NCI-H226 (cell line): ENCODE measurements at regions not wholly inside any gene's neighbourhood (a gene's known extent, or its start where the extent isn't known, plus 50 kb on each side); places are given as distances from the start of the nearest gene placed in this dataset.
"Not testable (repeated sequence)": the region's sequence is repeated elsewhere in the genome, so short reads cannot be mapped to it uniquely, and the experiment has no call there.

ENCODE experiments used
- DNase-seq: peaks from one replicate; pipeline ENCODE4 v3.0.0-alpha.2; 2015

- DNase-seq, result no peak
Measured at GRCh38 chr2:182477774-182478173, 50.9 kb upstream of the PDE1A start.

GRCh38 chr2:182481676-182482075, 54.8 kb upstream of the PDE1A start:
- no peak for DNase-seq

DNA sequence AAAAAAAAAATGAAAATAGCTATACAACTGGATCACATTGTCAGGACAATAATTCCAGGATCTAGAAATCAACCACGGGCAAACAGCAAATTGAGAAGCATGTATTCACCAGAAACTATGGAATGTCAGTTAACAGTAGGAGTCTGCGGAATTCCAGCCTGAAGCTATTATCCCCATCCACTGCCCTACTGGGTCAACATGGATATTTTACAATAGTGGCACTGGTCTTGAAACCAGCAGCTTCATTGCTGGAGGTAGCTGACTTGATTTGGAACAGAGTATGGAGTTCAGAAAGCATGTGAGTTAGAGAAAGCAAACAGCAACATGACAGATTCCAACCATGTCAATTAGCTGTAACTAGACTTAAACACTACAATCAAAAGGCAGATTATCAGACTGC, 55.7 kb upstream of the PDE1A start:
- DNase-seq, result no peak

DNA sequence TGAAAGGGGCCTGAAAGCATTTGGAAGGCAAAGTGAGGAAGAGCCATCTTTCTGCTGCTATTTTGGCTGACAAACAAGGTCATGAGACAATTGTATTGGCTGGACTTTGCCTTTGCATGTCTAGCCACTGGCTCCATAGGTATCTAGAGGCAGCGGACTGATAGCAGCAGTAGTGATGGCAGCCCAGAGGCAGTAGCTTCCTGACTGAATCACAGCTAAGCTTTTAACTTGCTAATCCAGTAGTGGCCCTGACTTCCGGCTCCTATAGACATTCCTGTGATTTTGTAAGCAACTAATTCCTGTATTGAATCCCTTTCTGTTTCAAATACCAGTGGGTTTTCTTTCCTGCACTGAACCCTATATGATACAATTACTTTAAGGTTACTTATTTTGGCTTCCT, 69.8 kb upstream of the PDE1A start:
- DNase-seq, result no peak

DNA sequence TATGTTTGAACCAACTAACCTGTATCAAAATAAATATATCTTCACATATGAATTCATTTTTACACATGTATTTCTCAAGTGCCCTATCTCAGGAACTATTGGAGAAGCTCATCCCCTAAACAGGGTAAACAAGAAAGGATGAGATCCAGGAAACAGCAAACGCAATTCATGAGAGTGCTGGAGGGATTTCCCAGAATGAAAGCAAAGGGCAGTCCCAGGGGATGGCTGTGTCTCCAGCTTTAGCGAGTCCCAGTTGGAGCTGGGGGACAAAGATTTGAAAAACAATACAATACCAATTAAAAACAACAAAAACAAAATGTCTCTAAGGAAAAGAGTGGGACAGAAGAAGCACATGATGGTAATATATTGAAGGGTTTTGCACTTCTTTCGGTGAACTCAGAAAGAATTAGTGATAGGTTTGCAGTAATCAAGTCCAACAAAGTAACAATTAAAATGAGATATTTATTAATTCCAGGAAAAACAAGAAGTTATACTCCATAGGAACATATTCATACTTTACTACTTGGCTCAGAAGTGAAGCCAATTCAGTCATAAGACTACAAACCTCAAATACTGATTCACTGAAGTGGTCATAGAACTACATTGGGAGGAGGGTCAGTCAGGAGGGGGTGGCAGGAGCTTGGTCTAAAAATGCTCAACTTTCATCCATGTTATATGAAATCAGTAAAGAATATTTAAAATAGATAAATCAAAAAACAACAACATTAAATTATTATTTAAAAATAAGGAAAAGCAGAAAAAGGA, 73.1 kb upstream of the PDE1A start:
- DNase-seq, result no peak

GRCh38 chr2:182503886-182504285, 77.0 kb upstream of the PDE1A start:
- peak; percentile 35 for DNase-seq

GRCh38 chr2:182504903-182505302, 78.1 kb upstream of the PDE1A start:
- peak; percentile 95 for DNase-seq

DNA sequence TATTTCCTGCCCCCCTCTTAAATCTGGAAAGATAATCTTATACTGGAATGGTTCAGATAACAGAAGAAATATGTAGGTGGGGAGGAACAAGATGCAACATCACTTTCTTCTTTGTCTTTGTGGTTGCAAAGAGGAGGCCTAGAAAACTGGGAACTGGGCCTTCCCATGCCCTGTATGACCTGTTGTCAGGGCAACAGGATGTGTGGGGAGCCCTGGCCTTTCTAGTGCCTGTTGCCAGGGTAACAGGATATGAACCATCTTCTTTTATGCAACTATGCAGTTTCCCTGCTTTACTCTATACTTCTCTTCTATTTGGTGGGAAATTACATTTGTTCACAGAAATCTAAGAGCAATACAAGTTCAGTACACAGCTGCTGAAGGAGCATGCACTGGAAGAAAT, 79.8 kb upstream of the PDE1A start:
- peak; percentile 98 for DNase-seq

- DNase-seq, result not testable (repeated sequence)
Measured at GRCh38 chr2:182508583-182508982, 81.7 kb upstream of the PDE1A start.

DNA sequence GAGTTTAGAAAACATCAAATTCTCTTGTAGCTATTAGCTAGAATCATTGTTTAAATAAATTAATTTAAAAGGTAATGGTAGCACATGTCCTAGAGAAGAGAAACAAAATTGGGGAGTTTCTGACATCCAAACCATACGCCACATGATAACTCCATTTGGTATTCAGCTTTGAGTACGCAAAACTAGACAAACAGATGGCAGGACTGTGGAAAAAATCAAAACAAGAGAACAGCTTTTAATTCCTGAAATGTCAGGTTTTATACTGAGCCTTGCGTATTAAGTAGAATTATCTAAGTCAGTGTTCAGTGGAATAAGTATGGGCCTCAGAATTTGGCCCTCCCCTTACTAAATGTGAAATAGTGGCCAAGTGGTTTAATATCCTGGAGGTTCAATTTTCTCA, 82.4 kb upstream of the PDE1A start:
- no peak for DNase-seq

GRCh38 chr2:182521453-182522404, 94.9 kb upstream of the PDE1A start:
- no peak for DNase-seq

DNA sequence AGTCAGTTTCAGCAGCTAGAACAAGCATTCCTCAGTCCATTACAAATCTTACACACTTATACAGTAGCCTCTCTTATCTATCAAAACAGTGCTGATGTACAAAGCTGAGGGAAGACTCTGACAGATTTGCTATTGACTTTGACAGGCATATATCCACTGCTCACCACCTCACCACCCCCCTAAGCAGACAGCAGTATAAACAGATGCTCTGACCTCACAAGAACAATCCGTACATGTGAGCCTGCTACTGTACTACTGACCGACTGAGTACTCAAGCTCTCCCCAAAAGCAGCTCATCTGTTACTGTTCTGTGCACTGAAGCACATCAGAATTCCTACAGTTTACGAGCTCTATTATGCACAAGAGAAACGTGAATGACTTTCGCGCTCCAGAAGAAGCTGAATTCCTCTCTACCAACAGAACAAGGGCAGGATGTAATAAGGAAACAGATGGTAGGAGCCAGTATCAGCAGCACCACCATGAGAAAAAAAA, 95.6 kb upstream of the PDE1A start:
- DNase-seq, result no peak

DNA sequence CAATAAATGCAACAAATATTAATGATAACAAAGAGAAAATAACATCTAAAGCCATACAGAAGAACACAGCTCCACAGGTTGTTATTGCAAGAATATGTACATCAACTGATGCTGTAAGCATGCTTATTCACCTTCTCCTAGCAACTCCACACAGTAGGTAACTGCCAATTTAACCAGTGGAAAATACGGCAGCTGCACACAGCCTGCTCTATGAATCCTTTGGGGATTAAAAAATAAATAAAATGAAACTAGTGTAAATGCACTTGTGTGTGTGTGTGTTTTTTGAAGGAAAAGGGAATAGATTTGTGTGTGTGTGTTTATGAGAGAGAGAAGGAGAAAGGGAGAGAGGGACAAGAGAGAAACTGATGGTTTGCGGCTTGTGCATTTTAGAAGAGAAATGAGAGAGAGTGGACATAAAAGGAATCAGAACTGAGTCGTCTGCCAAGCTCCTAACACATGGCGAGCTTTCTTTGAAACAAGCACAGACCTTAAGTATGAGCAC, 96.2 kb upstream of the PDE1A start:
- no peak for DNase-seq

DNA sequence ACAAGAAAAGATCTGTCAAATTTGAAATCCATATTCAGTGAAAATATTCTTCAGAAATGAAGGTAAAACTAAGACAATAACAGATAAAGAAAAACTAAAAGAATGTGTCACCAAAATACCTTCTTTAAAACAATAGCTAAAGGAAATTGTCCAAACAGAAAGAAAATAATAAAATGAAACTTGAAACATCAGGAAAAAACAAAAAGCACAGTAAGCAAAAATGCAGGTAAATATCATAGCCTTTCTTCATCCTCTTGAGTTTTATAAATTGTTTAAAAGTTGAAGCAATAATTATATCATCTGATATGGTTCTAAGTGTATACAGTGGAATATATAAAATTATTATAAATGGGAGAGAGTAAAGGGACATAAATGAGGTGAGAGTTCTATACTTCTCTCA, 103.8 kb upstream of the PDE1A start:
- no peak for DNase-seq

GRCh38 chr2:182540252-182540651, 113.4 kb upstream of the PDE1A start:
- DNase-seq, result no peak

DNA sequence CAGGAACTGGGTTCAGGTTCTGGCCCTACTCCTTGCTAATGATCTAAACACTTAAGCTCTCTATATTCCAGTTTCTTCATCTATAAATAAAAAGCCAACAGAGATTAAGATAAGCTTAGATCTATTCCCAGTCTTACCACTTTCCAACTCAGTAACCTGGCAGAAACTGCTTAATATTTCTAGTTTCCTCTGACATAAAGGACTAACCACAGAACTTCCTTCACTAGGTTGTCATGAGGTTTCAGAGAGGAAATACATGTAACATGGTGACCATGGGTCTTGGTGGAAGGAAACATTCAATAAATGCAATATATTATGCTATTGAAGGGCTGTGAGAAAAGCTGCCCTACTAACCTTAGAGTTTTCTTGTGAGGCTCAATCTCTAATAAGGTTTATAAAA, 114.4 kb upstream of the PDE1A start:
- no peak for DNase-seq

GRCh38 chr2:182542501-182543258, 115.8 kb upstream of the PDE1A start:
- no peak for DNase-seq

- DNase-seq, result no peak
Measured at GRCh38 chr2:182543741-182544525, 117.1 kb upstream of the PDE1A start.

DNA sequence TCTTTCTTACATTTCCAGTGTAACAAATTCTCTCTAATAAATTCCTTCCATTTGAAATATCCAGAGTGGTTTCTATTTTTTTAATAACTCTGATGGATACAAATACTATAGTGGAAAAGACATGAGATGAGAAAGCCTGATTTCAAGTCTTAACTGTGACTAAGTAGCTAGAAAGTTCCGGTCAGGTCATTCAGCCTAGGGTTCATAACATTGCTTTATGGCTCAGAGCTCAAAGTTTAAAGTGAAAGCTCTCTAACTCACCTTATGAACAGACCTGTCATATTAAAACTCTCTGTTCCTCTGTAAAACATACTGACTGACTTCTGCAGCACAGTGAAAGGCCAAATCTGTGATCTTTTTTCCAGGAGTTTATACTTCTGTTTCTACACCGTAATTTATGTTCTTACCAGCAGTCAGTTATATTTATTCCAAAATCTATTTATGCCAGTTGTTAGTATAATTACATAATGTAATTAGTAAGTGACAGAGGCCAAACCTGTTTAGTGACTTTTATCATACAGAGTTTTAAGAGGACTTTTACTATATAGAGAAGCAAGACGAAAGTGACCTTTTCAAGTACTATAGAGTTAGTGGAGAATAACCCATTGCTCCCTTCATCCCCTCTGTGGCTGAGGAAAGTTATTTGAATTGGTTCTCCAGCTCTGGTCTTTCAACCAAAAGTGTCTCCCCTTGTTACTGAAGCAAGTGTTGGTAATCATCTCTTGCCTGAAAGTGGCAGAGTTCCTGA, 118.8 kb upstream of the PDE1A start:
- DNase-seq, result no peak

DNA sequence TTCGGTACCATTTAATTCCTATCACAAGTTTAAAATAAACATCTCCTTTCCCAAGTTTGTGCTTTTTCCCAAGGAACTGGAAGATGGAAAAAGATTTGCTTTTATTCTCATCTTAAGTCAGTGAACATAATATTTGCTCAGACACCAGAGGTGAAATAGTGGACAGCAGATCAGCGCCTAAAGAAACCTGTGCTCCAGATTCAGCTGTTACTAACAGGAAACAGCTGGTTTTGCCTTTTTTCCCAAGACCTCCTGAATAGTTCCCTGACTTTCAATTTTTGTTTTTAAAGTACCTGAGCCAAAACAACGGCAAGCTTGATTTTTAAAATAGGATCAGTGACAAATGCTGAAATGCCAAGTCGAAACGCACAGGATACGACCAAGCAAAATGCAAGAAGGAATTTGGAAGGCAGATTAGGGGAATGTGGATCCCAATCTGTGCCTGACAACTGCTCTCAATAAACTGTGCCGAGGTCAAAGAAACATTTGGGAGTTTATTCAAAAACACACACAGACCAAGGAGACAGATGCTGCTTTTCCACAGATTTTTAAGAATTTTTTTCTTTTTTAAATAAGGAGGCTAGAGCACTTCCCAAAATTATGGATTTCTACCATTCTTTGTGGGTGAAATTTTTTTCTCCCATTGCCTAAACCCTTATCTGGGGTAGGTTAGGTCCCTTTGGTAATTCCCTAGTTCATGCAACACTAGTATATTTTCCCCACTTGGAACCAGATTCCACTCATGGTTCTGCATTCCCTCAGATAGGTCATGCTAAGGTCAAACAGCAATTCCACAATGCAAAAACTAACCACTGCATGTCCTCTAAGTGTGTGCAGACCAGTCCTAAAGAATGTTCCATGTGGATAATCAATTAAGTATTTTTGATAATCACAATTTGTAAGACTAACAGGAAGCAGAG, 121.5 kb upstream of the PDE1A start:
- DNase-seq, result no peak
